Endothelial cell of umbilical vein (primary cell): ENCODE measurements at regions not wholly inside any gene's neighbourhood (a gene's known extent, or its start where the extent isn't known, plus 50 kb on each side); places are given as distances from the start of the nearest gene placed in this dataset.

Experiments
- EZH2 ChIP-seq: IDR thresholded peaks from 2 replicates; pipeline ENCODE4 v1.6.1; 2012; ENCODE audit warnings: borderline replicate concordance, low read depth, mild to moderate bottlenecking, moderate library complexity, low read length, inconsistent platforms; ENCODE audit not compliant: severe bottlenecking
- POLR2A ChIP-seq: IDR thresholded peaks from 2 replicates; pipeline ENCODE4 v1.6.1; 2012; ENCODE audit warnings: low read depth, mild to moderate bottlenecking, control low read depth, low read length

GRCh38 chr1:56150441-56151215 is 428.7 kb downstream of the PLPP3 start:
- TF ChIP-seq POLR2A (no peak), EZH2 (no peak)
